T1000 (cell line): ENCODE measurements at regions not wholly inside any gene's neighbourhood (a gene's known extent, or its start where the extent isn't known, plus 50 kb on each side); places are given as distances from the start of the nearest gene placed in this dataset.

Experiments
- DNase-seq: peaks from one replicate; lab custom pipeline; 2025; ENCODE audit warnings: mixed read lengths; lab: John Stamatoyannopoulos, UW

DNA sequence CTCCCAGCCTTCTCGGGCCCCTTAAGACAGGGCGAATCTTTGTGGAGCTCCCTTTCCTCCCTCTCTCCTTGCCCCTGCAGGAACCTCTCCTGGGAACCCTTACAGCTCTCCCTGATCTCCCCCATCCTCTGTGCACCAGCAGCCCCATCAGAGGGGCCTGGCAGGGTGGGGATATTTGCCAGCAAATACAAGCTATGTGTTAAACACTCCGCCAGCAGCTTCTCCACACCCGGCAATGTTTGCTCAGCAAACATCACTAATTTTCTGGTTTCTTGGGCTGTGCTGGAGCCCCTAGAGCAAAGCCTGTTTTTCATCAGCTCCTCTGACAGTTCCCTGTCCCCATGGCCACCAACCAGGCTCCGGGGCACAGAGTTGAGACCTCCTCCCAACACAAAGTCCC lies 147.5 kb upstream of the LHX5 start:
- no peak for DNase-seq

GRCh38 chr12:113613414-113613813 lies 141.7 kb upstream of the LHX5 start:
- DNase-seq: no peak

DNA sequence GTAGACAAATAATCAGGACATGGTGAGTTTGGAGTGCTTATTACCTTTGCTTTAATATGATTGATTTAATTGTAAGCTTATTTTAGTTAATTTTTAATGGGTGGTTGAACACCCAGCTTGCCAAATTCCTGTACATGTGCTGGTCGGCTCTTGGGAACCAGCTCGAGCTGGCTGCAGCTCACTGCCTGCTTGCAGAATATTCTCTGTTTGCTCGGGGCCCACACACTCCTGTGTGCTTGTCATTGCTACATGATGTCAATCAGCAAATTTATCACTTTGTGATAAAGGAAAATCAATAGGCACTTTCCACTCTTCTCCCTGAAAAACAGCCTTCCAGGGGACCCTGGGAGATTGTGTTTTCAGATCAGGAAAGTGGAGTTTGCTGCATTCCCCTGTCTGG lies 141.1 kb upstream of the LHX5 start:
- no peak for DNase-seq

DNA sequence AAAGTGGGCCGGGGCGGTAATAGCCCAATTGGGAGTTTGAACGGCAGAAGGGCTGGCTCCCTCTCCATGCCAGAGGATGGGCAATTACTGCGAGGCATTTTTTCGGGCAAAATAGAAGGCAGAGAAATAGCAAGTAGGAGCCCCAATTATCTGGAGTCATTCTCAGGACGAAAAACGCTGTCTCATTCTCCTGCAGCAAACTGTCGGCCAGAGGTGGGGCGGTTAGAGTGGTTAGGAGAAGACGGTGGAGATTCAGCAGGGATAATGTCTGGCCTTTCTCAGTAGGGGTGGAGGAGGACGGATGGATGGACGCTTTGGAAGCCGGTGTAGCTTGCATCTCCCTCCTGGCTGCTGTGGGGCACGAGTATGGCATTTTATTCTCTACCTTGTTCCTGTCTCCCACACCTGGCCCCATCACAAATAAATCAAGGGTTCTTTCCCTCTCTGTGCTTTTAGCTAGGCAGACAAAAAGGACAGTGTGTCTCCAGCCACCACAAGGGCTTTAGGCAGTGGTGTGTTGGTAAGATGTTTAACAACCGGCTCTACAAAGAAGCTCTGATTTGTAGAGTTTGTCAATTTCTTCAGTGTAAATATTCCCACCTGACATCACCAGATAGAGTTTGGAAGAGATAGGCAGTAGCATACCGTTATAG lies 140.5 kb upstream of the LHX5 start:
- DNase-seq: no peak

DNA sequence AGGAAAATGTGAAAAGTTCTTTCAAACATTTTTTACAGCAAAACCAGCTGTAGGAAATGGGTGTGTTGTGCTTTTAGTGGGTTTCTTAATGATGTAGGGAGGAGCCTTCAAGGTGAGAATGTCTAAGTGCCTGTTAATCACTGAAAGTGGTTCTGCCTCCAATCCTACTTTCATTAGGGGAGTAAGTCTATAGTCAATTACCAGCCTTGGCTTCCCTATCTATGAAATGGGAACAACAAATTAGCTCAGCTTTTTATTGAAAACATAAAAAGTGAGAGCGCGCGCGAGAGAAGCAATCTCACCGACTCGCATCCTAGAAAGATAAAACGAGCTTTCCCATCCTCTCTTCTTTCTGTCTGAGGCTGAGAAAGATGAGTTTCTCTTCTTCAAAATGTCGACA lies 140.0 kb upstream of the LHX5 start:
- no peak for DNase-seq

GRCh38 chr12:113610698-113611097 lies 139.0 kb upstream of the LHX5 start:
- DNase-seq: no peak

DNA sequence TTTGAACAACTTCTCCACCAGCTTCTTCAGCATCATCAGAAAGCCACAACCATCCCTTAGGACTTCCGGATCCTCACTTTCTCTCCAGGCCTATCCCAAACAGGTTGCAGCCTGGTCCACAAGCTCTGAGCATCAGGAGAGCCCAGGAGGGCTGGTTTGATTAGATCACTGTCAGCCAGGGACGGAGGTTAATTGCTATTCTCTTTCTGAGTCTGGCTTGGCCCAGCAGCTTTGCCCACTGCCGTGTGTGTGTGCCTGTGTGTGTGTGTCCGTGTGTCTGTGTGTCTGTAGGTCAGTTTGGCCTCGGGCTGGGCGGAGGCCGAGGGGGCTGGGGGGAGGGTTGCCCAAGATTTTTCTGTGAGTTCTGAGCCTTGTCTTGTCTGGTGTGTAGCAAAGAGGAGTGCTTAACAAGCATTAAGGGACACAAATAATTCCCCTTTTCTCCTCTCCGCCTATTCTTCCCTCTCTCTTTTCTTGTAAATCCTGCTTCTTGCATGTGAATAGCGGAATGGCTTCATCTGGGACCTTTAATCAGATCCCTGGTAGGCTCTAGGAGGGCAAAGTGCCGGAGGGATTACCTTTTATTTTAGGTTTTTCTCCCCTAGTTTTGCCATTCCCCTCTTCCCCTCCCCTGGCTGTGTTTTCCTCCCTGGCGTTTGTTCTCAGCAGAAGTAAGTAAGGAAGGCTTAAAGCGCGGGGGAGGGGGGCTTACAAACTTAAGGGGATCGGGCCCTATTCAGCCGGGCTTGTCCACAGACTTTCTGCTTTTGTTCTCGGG lies 138.2 kb upstream of the LHX5 start:
- no peak for DNase-seq

DNA sequence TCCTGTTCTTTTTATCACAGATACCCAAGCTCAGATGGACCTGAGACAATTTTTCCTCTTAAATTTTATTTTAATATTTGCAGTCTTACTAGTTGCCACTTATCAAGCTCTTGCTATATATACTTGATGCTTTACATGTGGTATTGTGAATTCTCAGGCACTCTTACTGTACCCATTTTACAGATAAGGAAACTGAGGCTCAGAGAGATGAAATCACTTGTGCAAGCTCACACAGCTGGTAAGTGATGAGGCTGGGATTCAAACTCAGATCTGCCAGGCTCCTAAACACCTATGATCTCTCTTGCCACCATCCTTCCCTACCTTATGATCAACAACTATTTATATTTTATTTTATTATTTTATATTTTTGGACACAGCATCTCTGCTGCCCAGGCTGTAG lies 133.0 kb upstream of the LHX5 start:
- no peak for DNase-seq

DNA sequence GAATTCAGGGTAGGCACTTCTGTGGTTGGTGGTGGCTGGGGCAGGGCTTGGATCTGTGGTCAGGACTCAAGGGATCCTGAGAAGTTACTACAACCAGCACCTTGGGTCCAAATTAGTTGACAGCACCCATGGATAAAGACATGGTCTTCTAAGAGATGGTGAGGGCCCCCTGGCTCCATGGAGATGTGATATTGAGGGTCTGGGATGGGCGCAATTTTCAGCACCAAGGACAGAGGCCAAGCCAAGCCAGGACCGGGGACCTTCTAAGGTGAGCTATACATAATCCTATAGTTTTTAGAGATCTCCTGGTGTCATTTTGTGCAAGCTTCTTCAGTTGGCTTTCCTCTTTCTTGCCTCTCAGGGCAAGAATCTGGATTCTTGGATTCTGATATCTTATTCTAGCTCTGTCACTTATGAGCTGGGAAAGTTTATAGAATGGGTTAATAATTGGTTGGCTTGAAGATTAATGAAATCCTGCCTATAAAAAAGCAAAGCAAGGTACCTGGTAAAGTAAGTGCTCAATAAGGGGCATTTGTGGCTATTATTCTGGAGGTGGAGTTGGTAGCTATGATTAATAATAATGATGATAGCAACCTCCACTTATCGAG lies 130.1 kb upstream of the LHX5 start:
- DNase-seq: no peak

DNA sequence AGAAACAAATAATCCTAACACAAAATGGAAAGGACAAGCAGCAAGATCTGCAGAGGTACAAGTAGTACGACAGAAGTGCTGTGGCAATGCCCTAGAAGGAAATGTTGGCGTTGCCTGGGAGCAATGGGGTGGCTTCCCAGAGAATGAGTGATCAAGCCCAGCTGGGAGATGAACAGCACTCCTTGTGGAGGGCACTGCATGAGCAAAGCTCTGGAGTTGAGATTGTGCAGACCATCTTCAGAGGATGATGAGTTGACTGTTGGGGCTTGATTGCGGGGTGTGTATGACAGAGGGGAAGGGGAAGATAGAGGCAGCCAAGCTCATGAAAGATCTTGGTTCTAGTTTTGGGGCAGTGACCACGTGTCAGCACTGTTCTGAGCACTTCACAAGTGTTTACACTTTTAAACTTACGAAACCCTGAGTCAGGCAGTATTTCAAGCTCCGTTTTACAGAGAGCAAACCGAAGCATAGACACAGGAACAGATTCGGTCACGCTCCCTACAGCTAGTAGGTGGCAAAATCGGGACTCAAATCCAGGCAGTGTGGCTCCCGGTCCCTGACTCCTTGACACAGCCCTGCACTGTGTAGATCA lies 127.2 kb upstream of the LHX5 start:
- DNase-seq: no peak

DNA sequence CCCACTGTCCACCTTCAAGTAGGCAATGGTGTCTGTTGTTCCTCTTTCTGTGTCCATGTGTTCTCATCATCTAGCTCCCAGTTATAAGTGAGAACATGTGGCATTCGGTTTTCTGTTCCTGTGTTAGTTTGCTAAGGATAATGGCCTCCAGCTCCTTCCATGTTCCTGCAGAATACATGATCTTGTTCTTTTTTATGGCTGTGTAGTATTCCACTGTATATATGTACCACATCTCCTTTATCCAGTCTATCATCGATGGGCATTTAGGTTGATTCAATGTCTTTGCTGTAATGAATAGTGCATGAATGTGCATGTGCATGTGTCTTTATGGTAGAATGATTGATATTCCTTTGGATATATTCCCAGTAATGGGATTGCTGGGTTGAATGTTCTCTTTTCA lies 123.3 kb upstream of the LHX5 start:
- DNase-seq: no peak

DNA sequence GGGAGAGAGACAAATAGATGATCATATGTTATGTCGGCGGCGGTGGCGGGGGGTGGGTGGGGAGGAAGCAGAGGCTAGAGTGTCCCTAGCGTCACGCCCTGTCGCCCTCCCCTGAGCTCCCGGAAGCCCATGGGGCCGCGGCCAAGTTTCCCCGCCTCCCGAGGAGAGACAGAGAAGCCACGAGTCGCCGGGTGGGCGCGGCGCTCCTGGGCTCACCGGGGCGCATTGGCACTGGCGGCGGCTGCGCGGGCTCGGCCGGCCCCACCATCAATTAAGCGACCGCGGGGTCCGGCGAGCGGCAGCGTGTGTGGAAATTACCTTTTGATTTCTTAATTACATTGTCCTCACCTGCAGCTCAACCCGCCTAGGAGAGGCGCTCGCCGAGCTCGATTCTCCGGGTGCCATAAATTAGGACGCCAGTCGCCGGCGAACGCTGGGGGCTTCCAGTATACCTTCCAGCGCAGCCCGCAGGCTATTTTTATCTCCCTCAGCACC lies 119.9 kb upstream of the LHX5 start:
- no peak for DNase-seq

- no peak for DNase-seq
Observed at GRCh38 chr12:113589437-113589836, 117.8 kb upstream of the LHX5 start.

GRCh38 chr12:113587720-113588119 lies 116.0 kb upstream of the LHX5 start:
- DNase-seq: no peak

GRCh38 chr12:113586461-113586860 lies 114.8 kb upstream of the LHX5 start:
- no peak for DNase-seq

DNA sequence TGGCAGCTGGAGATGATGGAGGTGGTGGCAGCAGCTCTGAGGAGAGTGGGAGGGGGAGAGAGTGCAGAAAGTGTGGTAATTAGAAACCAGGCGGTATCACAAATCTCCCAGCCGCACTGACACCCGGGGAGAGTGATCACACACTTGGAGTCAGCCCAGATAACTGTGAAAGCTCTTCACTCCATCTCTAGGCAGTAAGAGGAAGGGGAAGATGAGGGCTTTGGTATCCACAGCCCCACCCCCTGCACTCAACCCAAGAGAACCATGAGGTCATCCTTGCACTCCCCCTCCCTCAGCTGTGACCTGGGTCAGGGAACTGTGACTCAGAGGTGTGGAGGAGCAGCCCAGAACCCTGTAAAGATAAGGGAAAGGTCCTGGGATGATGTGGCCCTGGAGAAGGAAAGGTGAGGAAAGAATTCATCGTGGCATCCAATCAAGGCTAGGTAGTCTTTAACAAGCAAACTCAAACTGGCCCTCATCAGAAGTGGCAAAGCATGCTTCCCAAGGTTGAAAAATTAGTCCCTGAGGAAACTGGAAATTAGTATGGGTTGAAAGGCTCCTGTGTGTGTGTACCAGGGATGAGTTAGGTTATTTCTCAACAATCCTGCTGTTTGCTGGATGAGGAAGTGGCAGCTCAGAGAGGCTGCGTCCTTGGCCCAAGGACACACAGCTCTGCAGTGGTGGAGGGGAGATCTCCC lies 111.0 kb upstream of the LHX5 start:
- no peak for DNase-seq

GRCh38 chr12:113581342-113581741 lies 109.7 kb upstream of the LHX5 start:
- DNase-seq: no peak

- no peak for DNase-seq
Observed at GRCh38 chr12:113580437-113580836, 108.8 kb upstream of the LHX5 start.

DNA sequence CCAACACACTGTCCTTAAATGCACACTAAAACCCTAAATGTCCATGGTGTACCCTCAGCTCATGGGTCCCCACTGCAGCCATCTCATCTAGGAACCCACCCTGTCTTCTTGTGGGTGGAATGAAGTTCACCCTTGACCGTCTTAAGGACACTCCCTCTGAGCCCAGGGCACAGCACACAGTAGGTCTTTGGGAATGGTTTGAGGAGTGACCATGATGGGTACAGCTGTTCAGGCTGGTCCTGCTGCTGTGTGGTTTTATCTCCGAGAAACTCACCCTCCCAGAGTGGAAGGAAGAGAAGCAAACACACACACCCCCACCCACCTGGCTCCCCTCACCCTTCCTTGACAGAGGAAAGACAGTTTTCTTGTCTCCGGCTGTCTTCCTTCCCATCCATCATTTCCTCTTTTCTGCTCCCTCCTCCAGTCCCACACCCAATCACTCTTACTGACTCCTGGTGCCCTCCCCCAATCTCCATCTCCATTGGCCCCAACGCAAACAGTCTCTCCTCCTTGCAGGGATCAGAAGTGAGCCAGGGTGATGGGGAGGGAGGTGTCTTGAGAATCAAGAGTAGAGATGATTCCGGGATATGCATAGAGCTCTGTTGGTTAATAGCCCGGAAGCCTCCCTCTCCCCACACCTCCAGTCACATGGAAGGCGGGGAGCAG lies 105.9 kb upstream of the LHX5 start:
- DNase-seq: no peak

- no peak for DNase-seq
Observed at GRCh38 chr12:113575386-113575785, 103.7 kb upstream of the LHX5 start.

DNA sequence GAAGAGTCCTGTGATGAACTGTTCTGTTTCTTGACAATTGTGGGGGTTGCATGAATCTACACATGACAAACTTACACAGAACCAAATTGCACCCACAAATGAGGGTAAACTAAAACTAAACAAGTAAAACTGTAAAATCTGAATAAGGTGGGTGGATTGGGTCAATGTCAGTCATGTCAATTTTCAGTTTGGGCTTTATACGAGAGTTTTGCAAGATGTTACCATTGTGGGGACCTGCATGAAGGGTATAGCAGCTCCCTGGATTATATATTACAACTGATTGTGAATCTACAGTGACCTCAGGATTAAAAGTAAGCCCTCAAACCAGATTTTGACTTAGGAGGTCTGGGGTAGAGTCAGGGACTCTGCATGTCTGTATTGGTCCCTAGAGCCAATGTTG lies 101.5 kb upstream of the LHX5 start:
- no peak for DNase-seq

DNA sequence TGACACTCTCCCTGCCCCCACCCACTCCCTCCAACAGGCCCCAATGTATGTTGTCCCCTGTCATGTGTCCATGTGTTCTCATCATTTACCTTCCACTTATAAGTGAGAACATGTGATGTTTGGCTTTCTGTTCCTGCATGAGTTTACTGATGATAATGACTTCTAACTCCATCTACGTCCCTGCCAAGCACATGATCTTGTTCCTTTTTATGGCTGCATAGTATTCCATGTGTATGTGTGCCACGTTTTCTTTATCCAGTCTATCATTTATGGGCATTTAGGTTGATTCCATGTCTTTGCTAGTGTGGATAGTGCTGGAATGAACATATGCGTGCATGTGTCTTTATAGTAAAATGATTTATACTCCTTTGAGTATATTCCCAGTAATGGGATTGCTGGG lies 100.0 kb upstream of the LHX5 start:
- no peak for DNase-seq
